ENCODE measurements at regions not wholly inside any gene's neighbourhood (a gene's known extent, or its start where the extent isn't known, plus 50 kb on each side); places are given as distances from the start of the nearest gene placed in this dataset.

- in situ Hi-C loops (cut with HindIII; ENCODE audit: low sequenced_read_pairs) = no loop called here
These were observed 229.1 kb upstream of the MKLN1 start for GRCh38 chr7:131098527-131098926.

- in situ Hi-C loops (cut with HindIII; ENCODE audit: low sequenced_read_pairs) = no loop called here
These were observed 227.2 kb upstream of the MKLN1 start for GRCh38 chr7:131100357-131101054.

GRCh38 chr7:131103997-131104396 lies 223.7 kb upstream of the MKLN1 start:
- in situ Hi-C loops (cut with HindIII; ENCODE audit: low sequenced_read_pairs) = no loop called here

- in situ Hi-C loops (cut with HindIII; ENCODE audit: low sequenced_read_pairs) = no loop called here
These were observed 222.9 kb upstream of the MKLN1 start for GRCh38 chr7:131104596-131105293.

- in situ Hi-C loops (cut with HindIII; ENCODE audit: low sequenced_read_pairs) = no loop called here
These were observed 222.3 kb upstream of the MKLN1 start for GRCh38 chr7:131105294-131105798.

- in situ Hi-C loops (cut with HindIII; ENCODE audit: low sequenced_read_pairs) = no loop called here
These were observed 221.6 kb upstream of the MKLN1 start for GRCh38 chr7:131105799-131106680.

GRCh38 chr7:131106681-131107336 lies 220.9 kb upstream of the MKLN1 start:
- in situ Hi-C loops (cut with HindIII; ENCODE audit: low sequenced_read_pairs) = no loop called here

GRCh38 chr7:131107337-131108211 lies 220.1 kb upstream of the MKLN1 start:
- in situ Hi-C loops (cut with HindIII; ENCODE audit: low sequenced_read_pairs) = no loop called here

GRCh38 chr7:131108212-131108940 lies 219.3 kb upstream of the MKLN1 start:
- in situ Hi-C loops (cut with HindIII; ENCODE audit: low sequenced_read_pairs) = no loop called here

GRCh38 chr7:131109011-131109758 lies 218.5 kb upstream of the MKLN1 start:
- in situ Hi-C loops (cut with HindIII; ENCODE audit: low sequenced_read_pairs) = no loop called here

GRCh38 chr7:131109759-131110296 lies 217.8 kb upstream of the MKLN1 start:
- in situ Hi-C loops (cut with HindIII; ENCODE audit: low sequenced_read_pairs) = no loop called here

GRCh38 chr7:131110297-131111080 lies 217.2 kb upstream of the MKLN1 start:
- in situ Hi-C loops (cut with HindIII; ENCODE audit: low sequenced_read_pairs) = no loop called here

- in situ Hi-C loops (cut with HindIII; ENCODE audit: low sequenced_read_pairs) = no loop called here
These were observed 216.5 kb upstream of the MKLN1 start for GRCh38 chr7:131111081-131111576.

- in situ Hi-C loops (cut with HindIII; ENCODE audit: low sequenced_read_pairs) = no loop called here
These were observed 215.9 kb upstream of the MKLN1 start for GRCh38 chr7:131111792-131112191.

- in situ Hi-C loops (cut with HindIII; ENCODE audit: low sequenced_read_pairs) = no loop called here
These were observed 215.2 kb upstream of the MKLN1 start for GRCh38 chr7:131112431-131112830.

GRCh38 chr7:131115340-131115739 lies 212.3 kb upstream of the MKLN1 start:
- in situ Hi-C loops (cut with HindIII; ENCODE audit: low sequenced_read_pairs) = no loop called here

GRCh38 chr7:131117439-131117838 lies 210.2 kb upstream of the MKLN1 start:
- in situ Hi-C loops (cut with HindIII; ENCODE audit: low sequenced_read_pairs) = no loop called here

Measured in endothelial cell of hepatic sinusoid (primary cell).